IPS-NIHi11 (cell line): ENCODE measurements at regions not wholly inside any gene's neighbourhood (a gene's known extent, or its start where the extent isn't known, plus 50 kb on each side); places are given as distances from the start of the nearest gene placed in this dataset.
"Not testable (repeated sequence)": the region's sequence is repeated elsewhere in the genome, so short reads cannot be mapped to it uniquely, and the experiment has no call there.

Experiments
- DNase-seq: peaks from one replicate; pipeline ENCODE4 v3.0.0; 2012; ENCODE audit warnings: mixed read lengths, low spot score

DNA sequence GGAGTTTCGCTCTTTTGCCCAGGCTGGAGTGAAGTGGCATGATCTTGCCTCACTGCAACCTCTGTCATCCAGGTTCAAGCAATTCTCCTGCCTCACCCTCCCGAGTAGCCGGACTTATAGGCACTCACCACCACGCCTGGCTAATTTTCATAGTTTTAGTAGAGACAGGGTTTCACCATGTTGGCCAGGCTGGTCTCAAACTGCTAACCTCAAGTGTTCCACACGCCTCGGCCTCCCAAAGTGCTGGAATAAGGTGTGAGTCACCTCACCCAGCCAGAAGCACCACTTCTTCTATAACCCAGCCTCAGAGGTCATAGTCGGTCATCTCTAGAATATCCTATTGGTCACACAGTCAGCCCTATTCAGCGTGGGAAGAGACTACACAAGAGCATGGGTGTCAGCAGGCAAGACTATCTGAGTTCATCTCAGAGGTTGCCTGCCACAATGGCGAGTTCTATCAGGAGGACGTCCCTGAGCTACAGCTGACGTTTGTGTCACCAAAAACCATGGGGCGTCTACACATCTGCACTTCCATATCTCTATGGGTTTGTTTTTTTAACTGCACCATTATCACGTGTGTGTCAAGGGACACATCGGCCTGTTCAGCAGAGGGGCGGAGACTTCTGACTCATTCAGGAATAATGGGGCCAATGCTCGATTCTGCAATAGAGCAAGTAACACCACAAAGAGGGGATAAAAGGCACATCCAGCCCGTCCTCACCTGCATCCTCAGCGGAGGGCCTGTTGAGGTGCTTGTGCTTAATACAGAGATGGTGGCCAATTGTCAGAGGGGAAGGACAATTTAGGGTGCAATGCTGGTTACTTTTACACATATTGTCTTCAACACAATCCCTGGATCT is 256.3 kb upstream of the IRF2BP2 start:
- no peak for DNase-seq

DNA sequence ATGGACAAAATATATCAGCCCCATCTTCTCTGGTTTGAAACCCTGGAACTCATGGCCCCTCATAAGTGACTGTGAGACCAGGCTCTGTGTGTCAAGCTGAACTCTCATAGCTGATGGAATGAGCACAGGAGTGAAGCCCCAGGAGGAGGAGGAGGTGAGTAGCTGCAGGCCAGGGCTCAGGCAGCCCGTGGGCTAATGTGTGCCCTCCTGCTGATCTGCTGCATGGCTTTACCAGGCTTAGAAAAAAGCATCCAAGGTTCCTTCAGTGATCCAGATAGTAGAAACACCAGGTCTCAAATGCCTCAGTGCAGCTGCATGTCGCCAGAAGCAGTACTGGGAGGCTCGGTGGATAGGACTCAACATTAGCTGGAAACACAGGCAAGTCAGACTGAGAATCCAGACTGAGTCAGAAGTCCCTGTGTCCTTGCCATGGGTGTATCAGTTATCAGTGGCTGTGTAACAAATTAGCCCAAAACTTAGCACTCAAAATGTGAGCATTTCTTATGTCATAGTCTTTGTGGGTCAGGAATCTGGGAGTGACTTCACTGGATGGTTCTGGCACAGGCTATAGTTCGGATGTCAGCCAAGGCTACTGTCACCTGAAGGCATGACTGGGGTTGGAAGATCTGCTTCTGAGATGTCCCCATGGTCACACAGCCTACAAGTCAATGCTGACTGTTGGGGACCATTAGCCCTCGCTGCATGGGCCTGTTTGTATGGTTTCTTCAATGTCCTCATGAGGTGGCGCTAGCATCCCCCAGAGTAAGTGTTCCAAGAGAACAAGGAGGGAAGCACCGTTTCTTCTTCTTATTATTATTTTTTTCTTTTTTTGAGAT is 255.4 kb upstream of the IRF2BP2 start:
- no peak for DNase-seq

DNA sequence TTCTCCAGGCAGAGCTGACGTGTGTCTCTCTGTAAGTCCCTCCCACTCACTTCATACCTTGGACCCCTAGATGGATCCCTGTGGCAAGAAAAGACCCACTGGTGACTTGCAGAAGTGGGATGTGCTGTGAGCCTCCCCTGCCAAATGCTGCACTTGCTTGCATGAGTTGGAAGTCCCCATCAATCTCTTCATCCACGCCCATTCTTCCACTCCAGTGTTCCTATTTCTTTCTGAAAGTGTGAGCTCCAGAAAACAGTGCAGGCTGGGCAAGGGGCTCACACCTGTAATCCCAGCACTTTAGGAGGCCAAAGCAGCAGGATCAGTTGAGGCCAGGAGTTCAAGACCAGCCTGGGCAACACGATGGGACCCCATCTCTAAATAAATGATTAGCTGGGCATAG is 254.1 kb upstream of the IRF2BP2 start:
- no peak for DNase-seq

DNA sequence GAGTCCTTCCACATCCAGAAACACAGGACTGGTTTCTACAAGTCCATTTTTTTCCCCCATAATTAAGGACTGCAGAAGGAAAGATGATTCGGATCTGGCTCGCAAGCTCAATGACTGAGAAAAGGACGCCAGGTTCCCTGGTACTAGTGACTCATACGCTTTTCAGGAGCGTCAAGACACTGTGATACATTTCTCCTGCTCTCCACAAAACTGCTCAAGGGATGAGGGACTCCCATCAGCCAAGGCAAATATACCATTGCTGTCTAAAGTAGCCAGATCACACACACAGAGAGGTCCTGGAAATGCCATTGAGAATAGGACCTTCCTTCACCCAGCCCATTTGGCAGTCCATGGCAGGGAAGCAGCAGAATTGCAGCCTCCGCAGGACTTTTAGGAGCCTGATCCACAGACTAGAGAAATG is 253.6 kb upstream of the IRF2BP2 start:
- DNase-seq, result no peak

DNA sequence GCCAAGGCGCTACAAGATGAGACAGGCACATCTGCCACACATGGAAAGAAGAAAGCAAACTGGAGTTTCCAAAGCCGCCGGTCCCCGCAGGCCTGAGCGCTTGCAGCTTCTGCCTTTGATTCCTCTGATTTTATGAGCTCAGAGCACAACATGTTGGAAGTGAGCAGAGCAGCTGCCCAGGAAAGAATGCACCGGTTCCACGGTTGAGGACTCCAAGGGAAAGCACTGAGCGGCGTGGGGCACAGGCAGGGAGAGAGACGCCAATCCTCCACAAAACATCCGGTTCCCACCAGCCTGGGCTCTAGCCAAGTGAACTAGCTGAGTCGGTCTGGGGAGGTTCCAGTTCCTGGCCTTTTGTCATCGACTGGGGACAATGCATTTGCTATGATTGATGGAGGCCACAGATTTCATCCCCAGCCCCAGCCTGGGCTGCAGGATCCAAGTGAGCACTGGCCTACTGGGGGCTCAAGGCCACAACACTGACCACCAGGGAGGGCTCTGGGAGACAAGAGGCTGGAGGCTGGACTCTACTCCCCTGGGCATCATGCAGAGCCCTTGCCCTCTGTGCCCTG is 253.1 kb upstream of the IRF2BP2 start:
- peak; percentile 40 for DNase-seq

DNA sequence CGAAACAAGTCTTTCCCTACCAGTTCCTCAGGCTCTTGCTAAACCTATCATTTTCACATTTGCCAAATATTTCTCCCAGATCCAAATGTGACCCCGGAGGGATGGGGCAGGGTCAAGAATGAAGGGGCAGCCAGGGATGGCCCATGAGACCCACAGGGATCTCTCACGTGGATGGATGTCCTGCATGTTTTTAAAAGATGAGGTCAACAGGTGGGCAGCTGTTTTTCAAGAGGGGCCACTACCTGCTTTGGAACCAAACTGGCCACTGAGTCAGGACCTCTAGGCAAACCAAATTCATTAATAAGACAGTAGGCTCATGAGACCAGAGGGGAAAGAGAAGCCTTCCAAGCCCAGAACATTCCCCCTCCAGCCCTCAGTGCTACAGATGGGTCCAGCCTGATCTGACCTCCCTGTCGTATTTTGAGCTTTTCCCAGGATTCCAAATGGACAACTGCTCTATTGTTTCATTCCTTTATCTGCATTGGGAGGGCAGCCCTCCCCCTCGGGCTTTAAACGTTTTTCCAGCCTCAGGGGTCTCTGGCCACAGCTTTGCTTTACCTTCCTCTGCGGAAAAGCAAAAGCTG is 252.5 kb upstream of the IRF2BP2 start:
- no peak for DNase-seq

DNA sequence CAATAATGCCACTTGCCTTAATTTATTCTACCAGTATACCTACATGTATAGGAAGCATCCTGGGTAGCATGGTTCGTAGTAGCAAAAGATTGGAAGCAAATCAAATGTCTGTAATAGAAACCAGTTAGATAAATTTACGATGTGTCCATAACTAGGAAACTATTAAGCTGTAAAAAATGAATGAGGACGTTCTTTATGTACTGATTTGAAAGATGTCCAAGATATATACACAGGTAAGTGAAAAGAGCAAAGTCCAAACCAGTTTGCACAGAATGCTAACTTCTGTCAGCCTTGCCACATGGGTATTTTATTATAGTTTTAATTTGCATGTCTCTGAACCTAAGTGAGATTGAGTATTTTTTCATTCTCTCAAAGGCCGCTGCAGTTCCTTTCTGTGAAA is 251.8 kb upstream of the IRF2BP2 start:
- DNase-seq, result no peak

DNA sequence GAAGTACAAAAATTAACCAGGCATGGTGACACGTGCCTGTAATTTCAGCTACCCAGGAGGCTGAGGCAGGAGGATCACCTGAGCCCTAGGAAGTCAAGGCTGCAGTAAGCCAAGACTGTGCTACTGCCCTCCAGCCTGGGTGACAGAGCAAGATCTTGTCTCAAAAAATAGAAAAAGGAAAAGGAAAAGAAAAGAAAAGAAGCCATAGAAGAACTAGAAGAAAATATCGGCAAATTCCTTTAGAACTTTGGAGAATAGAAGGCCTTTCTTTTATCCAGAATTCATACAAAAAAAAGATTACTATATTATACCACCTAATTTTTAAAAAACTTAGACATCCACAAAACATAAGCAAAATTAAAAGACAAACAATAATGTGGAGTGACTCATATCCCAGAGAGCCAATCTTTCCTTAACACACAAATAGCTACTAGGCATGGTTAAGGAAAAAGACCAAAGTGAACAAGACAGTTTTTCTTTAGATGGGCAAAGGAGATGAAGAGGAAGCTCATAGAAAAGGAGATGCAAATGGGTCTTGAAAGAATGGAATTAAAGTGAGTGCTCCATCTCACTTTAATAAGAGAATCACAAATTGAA is 251.1 kb upstream of the IRF2BP2 start:
- no peak for DNase-seq

DNA sequence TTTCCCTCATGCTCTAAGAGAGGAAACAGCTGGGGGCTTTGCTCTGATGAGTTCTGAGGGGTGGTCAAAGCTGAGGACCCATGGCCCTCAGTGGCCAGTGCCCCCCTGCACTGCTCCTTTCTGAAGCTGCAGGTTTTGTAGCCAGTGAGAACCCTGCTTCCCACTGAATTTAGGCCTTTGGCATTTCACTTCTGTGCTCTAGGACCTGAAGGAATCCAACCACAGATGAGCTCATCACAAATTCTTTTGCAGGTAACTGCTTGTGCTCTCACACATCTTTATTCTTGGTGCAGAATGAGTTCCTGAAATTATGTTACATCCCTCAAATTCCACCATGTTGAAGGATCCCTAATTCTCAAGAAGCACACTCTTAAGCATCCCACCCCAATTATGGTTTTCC is 248.7 kb upstream of the IRF2BP2 start:
- DNase-seq, result no peak

DNA sequence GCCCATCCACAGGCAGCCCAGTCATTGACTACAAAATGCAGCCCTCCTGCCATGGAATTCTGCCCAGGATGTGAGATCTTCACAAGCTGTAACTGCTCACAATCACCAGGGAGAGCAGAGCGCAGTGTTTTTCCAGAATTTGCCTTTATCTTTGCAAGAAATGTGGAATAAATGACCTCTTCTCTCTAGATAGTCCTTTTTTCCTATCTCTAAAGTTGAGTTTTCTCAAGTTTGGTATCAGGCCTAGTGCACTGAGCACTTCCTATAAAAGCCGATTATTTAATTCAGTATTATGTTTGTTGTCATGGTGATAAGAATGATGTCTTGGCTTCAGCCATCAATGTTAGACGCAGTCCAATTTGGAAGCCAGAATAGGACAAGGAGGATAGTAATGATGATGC is 246.9 kb upstream of the IRF2BP2 start:
- DNase-seq, result no peak

DNA sequence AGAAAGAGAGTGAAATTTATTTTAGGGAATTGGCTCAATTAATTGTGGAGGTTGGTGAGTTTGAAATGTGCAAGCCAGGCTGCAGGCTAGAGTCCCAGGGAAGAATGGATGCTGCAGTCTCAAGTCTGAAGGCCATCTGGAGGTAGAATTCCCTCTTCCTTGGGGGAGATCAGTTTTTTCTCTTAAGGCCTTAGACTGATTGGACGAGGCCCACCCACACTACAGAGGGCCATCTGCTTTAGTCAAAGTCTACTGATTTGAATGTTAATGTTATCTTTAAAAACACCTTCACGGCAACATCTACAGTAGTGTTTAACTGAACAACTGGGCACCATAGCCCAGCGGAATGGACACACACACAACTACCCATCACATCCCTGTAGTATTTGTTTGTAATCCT is 245.9 kb upstream of the IRF2BP2 start:
- DNase-seq, result no peak

DNA sequence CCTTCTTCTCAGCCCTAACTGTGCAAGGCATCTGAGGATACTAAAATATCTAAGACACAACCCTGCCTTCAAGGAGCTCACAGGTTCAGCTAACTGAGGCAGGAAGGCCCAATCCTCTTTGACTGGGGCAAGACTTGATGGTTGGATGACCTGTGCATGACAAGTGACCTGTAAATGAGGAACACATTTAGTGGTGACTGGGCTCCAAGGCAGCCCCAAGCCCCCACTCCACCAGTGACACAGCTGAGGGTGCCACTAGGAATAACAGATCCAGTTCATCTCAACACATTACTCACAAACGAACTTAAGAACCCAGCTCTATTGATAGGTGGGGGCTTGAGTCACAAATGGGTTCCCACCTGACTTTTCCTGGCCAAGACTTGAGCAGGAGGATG is 244.7 kb upstream of the IRF2BP2 start:
- DNase-seq, result no peak

DNA sequence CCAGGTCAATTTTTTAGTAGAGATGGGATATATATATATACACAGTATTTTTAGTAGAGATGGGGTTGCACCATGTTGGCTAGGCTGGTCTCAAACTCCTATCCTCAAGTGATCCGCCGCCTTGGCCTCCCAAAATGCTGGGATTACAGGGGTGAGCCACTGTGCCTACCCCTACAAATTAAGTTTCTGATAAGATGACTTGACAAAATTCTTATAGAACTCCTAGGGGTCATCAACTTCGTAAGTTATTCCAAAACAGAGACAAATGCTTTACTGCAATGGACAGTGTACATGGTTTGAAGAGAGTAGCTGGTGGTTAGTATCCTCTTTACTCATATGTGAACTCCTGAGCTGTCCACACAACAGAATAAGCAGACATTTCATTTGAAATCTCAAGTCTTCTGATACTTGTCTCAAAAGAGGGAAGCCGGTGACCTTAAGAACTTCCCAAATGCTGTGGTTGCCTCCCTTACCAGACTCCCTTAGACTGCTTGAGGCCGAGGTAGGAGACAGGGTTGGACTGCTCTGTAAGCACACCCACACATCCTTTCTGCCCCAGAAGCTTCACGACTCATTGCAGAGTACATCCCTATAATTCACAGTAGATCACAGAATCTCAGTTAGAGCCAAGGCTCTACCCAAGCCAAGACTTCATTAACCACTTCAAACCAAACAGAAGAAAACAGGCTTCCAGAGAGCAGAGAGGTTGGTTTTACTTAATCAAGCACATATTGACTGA is 244.1 kb upstream of the IRF2BP2 start:
- DNase-seq, result no peak

DNA sequence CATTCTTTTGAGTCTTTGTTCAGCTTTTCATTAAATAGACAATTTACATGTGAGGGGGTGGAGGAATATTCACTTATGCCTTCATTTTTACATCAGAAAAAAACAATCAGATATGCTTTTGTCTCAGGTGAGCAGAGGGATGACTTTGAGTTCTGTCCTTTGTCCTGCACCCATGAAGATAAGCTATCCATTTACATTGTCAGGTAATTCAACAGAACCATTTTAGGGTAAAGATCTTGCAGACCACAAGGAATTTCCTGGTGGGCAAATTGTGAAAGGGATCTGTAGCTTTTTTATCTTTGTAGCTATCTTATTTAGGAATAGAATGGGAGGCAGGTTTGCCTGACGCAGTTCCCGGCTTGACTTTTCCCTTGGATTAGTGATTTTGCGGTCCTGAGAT is 242.7 kb upstream of the IRF2BP2 start:
- DNase-seq, result no peak

DNA sequence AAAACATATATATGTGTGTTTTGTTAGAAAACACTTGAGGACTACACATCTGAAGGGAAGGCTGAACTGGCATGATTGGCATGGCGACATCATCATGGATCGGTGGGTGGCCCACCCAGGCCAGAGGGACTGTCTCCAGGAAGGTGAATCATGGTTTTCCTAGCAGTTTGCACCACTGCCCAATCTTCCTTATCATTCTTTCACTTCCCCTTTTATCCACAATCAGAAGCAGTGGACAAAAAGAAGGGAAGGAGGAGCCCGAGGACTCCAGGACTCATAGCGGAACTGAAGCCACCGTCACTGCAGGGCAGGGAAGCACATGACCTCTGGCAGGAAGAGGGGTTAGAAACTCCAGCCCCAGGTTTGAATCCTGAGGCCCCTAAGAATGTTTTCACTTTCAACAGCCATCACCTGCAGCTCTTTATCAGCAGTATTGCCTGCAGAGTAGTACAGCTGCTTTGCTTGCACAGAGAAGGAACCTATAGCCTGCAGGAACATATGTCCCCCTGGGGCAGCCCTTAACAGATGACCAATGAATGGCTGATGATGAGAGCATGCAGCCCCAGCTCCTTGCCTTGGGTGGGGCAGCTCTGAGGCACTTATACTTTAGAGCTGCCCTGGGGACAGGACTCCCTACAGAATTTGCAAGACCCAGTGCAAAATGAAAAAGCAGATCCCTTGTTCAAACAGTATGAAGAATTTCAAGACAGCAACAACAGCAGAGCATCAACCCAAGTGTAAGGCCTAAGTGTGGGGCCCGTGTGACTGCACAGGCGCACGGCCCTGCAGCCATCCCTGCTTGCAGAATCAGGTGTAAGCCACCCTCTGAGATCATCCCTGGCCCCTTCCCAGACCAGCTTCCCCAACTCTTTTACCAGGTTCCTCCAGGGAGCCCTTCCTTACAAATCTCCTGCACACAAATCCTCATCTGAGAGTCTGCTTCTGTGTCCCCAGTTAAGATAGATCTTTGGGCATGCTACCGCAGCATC is 241.8 kb upstream of the IRF2BP2 start:
- no peak for DNase-seq

DNA sequence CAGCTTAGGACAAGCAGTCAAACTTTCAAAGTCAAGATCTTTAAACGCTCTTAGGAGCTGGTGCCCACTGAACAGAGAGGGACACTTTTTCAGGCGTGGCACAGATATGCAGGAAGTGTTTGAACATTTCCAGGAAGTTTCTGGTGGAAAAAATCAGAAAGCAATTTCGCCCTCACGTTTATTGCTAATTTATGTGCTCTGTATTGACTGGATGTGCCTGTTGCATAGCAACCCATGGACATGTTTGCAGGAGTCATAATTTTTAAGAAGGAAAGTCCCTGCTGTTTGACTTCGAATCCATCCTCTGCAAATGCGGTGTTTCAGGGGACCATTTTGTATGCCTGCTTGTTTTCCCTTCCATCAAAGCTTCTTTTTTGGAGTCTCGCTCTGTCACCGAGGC is 239.9 kb upstream of the IRF2BP2 start:
- DNase-seq, result no peak

DNA sequence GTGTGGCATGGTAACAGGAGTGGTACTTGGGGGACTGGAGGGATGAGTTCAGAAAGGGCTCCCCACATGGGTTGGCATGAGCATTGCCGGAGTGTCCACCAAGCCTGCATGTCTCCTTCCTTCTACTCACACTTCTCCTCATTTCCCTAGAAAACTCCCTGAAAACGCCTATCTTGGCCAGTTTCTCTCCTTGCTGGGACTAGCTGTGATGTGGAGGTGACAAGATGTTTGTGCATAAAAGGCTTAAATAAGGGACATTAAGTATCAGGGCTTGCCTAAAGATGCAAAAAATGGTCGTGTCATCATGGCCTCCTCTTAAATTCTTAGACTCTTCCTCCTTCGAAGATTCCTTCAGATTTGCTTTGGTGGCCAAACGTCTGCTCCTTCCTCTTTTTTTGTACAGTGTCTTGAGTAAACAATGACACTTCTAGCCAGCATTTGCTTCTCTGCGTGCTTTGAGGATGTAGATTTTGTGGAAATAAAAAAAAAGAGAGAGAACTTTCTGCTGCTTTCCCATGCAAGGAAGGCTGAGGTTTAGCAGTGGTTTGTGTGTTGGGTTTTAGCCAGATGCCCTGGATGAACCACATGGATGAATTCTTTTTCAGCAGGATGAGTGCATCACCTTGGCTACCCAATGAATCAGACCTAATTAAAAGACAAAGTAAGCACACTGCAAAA is 239.1 kb upstream of the IRF2BP2 start:
- no peak for DNase-seq

DNA sequence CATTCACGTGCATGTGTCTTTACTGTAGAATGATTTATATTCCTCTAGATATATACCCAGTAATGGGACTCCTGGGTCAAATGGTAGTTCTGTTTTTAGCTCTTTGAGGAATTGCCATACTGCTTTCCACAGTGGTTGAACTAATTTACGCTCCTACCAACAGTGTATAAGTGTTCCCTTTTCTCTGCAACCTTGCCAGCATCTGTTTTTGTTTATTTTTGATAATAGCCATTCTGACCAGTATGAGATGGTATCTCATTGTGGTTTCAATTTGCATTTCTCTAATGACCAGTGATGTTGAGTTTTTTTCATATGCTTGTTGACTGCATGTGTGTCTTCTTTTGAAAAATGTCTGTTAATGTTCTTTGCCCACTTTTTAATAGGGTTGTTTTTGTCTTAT is 236.8 kb upstream of the IRF2BP2 start:
- DNase-seq, result not testable (repeated sequence)

DNA sequence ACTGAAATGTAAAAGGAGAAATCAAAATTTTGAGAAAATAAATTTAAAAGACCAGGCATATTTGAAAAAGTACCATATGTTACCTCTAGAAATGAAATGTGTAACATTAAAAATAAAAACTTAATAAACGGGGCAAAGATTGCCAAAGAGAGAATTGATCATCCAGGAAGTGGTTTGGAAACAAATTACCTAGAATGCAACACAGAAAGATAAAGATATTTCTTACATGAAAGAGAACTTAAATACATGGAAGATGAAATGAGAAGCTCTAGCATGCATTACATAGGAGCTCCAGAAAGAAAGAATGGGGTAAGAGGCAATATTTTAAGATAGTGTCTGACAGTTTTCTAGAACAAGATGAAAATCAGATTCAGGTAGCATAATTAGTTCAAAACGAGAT is 235.9 kb upstream of the IRF2BP2 start:
- DNase-seq, result no peak
